ENCODE measurements at regions not wholly inside any gene's neighbourhood (a gene's known extent, or its start where the extent isn't known, plus 50 kb on each side); places are given as distances from the start of the nearest gene placed in this dataset.

DNA sequence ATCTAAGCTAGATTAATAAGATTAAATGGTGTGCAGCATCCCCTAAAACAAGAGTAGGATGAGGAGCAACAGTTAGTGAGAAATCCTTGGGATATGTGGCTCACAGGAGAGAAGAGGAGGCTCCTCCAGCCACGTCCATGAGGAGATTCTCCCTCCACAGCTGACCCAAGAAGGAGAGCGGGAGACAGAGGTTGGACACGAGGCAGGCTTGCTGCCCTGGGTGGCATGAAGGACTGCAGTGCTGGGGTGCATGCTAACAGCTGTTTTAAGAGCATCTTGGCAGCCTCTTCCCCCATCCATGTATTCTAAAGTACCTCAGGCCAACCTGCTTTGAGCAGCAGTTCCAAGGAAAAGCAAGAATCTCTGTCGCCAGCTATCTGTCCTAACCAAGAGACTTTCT lies 284.4 kb upstream of the B3GAT1 start:
- no peak for TF ChIP-seq CTCF (IDR thresholded peaks at IDR 0.05; ENCODE audit: control insufficient read depth, insufficient read depth, low read depth, low read length, missing control alignments)
- DNase-seq (ENCODE audit: low read depth) = no peak
- H3K4me3 ChIP-seq (ENCODE audit: control insufficient read depth, low read depth, low read length) = no peak overlapping the region

DNA sequence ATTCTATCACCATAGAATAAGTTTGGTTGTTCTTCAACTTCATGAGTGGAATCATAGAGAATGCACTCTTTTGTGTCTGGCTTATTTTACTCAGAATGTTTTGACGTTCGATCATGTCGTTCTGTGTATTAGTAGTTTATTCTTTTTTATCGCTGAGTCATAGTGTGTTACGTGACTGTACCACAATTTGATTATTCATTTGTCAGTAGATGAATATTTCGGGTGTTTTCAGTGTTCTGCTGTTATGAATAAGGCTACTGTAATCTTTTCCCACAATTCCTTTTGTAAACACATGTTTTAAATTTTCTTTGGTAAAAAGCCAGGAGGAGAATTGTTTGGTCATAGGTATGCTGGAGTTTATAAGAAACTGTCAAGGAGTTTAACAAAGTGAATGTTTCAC lies 279.9 kb upstream of the B3GAT1 start:
- no peak overlapping the region for H3K4me3 ChIP-seq (ENCODE audit: control insufficient read depth, low read depth, low read length)
- no peak for TF ChIP-seq CTCF (IDR thresholded peaks at IDR 0.05; ENCODE audit: control insufficient read depth, insufficient read depth, low read depth, low read length, missing control alignments)
- DNase-seq (ENCODE audit: low read depth) = no peak

GRCh38 chr11:134691295-134691873 lies 279.3 kb upstream of the B3GAT1 start:
- no peak overlapping the region for H3K4me3 ChIP-seq (ENCODE audit: control insufficient read depth, low read depth, low read length)
- no peak for TF ChIP-seq CTCF (IDR thresholded peaks at IDR 0.05; ENCODE audit: control insufficient read depth, insufficient read depth, low read depth, low read length, missing control alignments)
- no peak for DNase-seq (ENCODE audit: low read depth)

GRCh38 chr11:134689886-134690285 lies 277.8 kb upstream of the B3GAT1 start:
- H3K4me3 ChIP-seq (ENCODE audit: control insufficient read depth, low read depth, low read length) = no peak overlapping the region
- no peak for DNase-seq (ENCODE audit: low read depth)
- TF ChIP-seq CTCF (IDR thresholded peaks at IDR 0.05; ENCODE audit: control insufficient read depth, insufficient read depth, low read depth, low read length, missing control alignments) = no peak

- H3K4me3 ChIP-seq (ENCODE audit: control insufficient read depth, low read depth, low read length) = no peak overlapping the region
- TF ChIP-seq CTCF (IDR thresholded peaks at IDR 0.05; ENCODE audit: control insufficient read depth, insufficient read depth, low read depth, low read length, missing control alignments) = no peak
- no peak for DNase-seq (ENCODE audit: low read depth)
Measured at GRCh38 chr11:134687548-134687947, 275.5 kb upstream of the B3GAT1 start.

DNA sequence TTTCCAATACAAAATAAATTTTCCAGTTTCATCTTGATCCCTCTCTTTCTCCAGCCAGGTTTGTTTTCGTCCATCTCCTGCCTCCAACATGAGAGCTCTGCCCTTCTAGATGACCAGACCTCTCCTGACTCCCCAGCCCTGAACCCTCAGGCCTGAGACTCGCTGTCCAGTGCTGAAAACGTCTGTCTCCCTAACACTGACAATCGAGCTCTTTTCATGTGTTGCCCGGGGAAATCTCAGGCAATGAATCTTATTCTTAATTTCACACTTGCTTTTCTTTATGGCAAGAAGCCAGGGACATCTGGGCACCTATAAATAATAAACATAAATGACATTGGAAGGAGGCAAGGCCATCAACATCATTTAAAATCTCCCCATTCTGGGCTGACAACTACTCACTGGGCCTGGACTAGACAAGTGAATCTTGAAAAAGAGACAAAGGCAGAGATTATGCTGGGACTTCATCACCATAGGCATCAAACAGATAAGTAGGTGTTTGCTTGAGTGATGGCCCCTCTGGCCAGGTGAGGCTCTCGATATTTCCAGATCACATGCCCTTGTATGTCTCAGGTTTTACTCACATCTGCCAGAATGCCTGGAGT lies 274.5 kb upstream of the B3GAT1 start:
- H3K4me3 ChIP-seq (ENCODE audit: control insufficient read depth, low read depth, low read length) = no peak overlapping the region
- no peak for DNase-seq (ENCODE audit: low read depth)
- no peak for TF ChIP-seq CTCF (IDR thresholded peaks at IDR 0.05; ENCODE audit: control insufficient read depth, insufficient read depth, low read depth, low read length, missing control alignments)

All from AG09309 (cell line).